HG03135 (cell line): ENCODE measurements at regions not wholly inside any gene's neighbourhood (a gene's known extent, or its start where the extent isn't known, plus 50 kb on each side); places are given as distances from the start of the nearest gene placed in this dataset.
"Not testable (repeated sequence)": the region's sequence is repeated elsewhere in the genome, so short reads cannot be mapped to it uniquely, and the experiment has no call there.

Experiments
- ATAC-seq: cut with Tn5 transposase; IDR thresholded peaks from one replicate; pipeline ENCODE4 v1.9.1; 2021; ENCODE audit warnings: mild to moderate bottlenecking, moderate library complexity; ENCODE audit not compliant: unreplicated experiment

DNA sequence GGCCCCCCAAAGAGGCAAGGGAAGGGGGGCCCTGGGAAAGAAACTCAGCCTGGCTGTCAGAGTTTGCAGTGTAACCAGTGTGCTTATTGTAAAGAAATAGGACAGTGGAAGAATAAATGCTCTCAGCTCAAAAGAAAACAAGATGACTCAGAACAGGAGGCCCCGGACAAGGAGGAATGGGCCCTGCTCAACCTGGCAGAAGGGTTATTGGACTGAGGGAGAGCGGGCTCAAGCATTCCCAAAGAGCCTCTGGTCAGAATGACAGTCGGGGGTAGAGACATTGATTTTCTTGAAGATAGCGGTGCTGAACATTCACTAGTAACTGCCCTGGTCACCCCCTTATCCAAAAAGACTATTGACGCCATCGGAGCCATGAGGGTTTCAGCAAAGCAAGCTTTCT lies 100.4 kb upstream of the OSBPL11 start:
- no peak for ATAC-seq

DNA sequence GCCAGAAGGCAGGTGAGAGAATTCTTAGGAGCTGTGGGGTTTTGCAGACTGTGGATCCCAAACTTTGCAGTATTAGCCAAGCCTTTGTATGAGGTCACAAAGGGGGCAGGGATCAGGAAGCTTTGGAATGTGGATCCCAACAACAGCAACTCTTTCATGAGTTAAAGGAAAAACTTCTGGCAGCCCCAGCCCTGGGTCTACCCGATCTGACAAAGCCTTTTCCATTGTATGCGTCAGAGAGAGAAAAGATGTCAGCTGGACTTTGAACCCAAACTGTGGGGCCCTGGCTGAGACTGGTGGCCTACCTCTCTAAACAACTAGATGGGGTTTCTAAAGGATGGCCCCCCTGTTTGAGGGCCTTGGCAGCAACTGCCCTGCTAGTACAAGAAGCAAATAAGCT lies 101.8 kb upstream of the OSBPL11 start:
- not testable (repeated sequence) for ATAC-seq

DNA sequence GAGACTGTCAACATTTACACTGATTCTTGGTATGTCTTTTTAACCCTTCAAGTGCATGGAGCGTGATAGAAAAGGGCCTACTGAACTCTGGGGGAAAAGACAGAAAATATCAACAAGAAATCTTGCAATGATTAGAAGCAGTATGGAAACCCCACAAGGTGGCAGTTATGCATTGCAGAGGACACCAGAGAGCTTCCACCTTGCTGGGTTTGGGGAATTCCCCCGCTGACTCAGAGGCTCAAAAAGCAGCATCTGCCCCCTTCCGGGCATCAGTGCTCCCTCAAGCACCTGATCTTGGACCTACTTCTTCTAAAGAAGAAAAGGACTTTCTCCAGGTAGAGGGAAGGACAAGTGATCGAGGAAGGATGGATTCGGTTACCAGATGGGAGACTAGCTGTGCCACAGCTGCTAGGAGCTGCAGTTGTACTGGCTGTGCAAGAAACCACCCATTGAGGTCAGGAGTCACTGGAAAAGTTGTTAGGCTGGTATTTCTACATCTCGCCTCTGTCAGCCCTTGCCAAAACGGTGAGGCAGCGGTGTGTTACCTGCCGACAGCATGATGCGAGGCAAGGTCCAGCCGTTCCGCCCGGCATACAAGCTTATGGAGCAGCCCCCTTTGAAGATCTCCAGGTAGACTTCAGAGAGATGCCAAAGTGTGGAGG lies 102.8 kb upstream of the OSBPL11 start:
- not testable (repeated sequence) for ATAC-seq

DNA sequence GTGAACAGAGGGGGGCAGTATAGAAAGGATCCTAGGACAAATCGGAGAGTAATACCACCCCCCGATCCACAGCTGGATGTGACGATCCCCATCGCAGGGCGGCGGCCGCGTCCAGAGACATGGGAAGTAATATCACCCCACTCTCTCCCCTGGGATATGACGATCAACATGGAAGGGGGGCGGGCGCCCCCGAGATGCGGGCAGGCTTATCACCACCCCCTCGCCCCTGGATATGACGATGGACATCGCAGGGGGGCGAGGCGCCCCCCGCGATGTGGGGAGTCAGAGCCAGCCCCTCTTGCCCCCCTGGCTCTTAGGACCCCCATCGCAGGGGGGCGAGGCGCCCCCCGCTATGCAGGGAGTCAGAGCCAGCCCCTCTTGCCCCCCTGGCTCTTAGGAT lies 120.4 kb upstream of the OSBPL11 start:
- ATAC-seq: no peak

- ATAC-seq: not testable (repeated sequence)
These were observed 136.9 kb upstream of the OSBPL11 start for GRCh38 chr3:125732151-125732550.

DNA sequence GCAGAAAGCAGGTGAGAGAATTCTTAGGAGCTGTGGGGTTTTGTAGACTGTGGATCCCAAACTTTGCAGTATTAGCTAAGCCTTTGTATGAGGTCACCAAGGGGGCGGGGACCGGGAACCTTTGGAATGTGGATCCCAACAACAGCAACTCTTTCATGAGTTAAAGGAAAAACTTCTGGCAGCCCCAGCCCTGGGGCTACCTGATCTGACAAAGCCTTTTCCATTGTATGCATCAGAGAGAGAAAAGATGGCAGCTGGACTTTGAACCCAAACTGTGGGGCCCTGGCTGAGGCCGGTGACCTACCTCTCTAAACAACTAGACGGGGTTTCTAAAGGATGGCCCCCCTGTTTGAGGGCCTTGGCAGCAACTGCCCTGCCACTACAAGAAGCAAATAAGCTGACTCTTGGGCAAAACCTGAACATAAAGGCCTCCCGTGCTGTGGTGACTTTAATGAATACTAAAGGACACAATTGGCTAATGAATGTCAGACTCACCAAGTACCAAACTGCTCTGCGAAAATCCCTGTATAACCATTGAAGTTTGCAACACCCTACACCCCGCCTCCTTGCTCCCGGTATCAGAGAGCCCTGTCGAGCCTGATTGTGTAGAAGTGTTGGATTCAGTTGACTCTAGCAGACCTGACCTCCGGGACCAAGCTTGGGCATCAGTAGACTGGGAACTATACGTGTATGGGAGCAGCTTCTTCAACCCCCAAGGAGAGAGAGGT lies 146.9 kb upstream of the OSBPL11 start:
- not testable (repeated sequence) for ATAC-seq

DNA sequence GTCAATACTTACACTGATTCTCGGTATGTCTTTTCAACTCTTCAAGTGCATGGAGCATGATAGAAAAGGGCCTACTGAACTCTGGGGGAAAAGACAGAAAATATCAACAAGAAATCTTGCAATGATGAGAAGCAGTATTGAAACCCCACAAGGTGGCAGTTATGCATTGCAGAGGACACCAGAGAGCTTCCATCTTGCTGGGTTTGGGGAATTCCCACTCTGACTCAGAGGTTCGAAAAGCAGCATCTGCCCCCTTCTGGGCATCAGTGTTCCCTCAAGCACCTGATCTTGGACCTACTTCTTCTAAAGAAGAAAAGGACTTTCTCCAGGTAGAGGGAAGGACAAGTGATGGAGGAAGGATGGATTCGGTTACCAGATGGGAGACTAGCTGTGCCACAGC lies 147.5 kb upstream of the OSBPL11 start:
- ATAC-seq: not testable (repeated sequence)

- not testable (repeated sequence) for ATAC-seq
These were observed 161.8 kb upstream of the OSBPL11 start for GRCh38 chr3:125757050-125757449.

GRCh38 chr3:125758641-125759130 lies 163.4 kb upstream of the OSBPL11 start:
- ATAC-seq: not testable (repeated sequence)

DNA sequence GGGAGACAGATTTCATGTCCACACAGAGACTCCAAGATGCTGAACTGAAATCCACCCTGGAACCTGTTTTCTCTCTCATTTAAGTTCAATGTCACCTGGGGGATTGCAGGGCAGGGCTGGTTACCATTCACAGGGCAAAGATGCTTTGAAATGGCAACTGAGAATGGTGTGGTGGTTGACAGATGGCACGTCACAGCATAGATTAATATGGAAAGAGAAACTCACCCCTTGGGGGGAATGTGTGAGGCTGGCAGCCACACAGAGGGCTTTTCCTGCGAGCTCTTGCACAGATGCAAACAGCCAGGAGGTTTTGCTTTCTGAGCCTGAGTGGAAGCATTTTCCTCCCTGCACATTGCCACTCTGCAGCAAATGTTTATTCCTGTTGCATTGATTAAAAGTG lies 167.3 kb upstream of the OSBPL11 start:
- ATAC-seq: not testable (repeated sequence)

GRCh38 chr3:125766285-125766826 lies 171.1 kb upstream of the OSBPL11 start:
- ATAC-seq: not testable (repeated sequence)

- ATAC-seq: not testable (repeated sequence)
These were observed 171.6 kb upstream of the OSBPL11 start for GRCh38 chr3:125766931-125767330.

DNA sequence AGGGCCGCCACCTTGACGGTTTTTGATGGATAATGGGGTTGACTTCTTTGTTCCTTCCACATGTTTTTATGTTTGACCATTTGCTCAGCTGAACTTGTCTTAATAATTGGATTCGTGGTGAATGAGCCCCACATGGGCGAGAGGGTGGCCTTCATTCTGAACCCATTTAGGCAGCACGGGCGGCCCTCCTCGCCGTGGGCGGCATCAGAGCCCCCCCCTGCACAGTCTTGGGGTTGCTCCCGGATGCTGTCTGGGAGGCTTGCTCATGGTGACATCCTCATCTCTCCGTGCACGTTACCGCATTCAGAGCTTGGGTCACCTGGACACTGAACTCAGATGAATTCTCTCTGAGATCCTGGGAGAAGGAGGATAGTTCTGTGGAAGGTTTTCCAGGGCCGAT lies 172.3 kb upstream of the OSBPL11 start:
- ATAC-seq: no peak

- not testable (repeated sequence) for ATAC-seq
These were observed 173.5 kb upstream of the OSBPL11 start for GRCh38 chr3:125768821-125769220.

GRCh38 chr3:125771506-125771905 lies 176.2 kb upstream of the OSBPL11 start:
- ATAC-seq: not testable (repeated sequence)

- ATAC-seq: not testable (repeated sequence)
These were observed 179.2 kb upstream of the OSBPL11 start for GRCh38 chr3:125774433-125775034.

GRCh38 chr3:125775106-125775505 lies 179.8 kb upstream of the OSBPL11 start:
- ATAC-seq: not testable (repeated sequence)

- ATAC-seq: not testable (repeated sequence)
These were observed 180.5 kb upstream of the OSBPL11 start for GRCh38 chr3:125775606-125776294.

GRCh38 chr3:125779276-125779675 lies 184.0 kb upstream of the OSBPL11 start:
- ATAC-seq: not testable (repeated sequence)

- ATAC-seq: not testable (repeated sequence)
These were observed 184.6 kb upstream of the OSBPL11 start for GRCh38 chr3:125779918-125780317.

- ATAC-seq: not testable (repeated sequence)
These were observed 186.4 kb upstream of the OSBPL11 start for GRCh38 chr3:125781678-125782077.
